T-cell (primary cell): ENCODE measurements at regions not wholly inside any gene's neighbourhood (a gene's known extent, or its start where the extent isn't known, plus 50 kb on each side); places are given as distances from the start of the nearest gene placed in this dataset.

Experiments
- ATAC-seq, 4 experiments: fragments of 200-7000 bp in 3 of 4; fragments of 150-1000 bp in 1 of 4; cut with Tn5 transposase; replicated peaks in 1 of 4; 1 replicate in 3 of 4; 2 replicates in 1 of 4; pipeline ENCODE4 v1.10.0; 2021; ENCODE audit warnings: moderate library complexity in 3 of 4, mild to moderate bottlenecking in 2 of 4, moderate number of reproducible peaks in 1 of 4
- CTCF ChIA-PET, 2 donors: fragments of 300-600 bp; sonication (Branson Sonifier 250); formaldehyde crosslinking; loops; one replicate each; lab custom pipeline; 2022; ENCODE audit warnings: antibody characterized with exemption in 2 of 2; lab: Charles Lee
- POLR2A ChIA-PET, 2 donors: fragments of 300-600 bp; sonication (Branson Sonifier 250); formaldehyde crosslinking; loops; one replicate each; lab custom pipeline; 2022; ENCODE audit warnings: antibody characterized with exemption in 2 of 2; lab: Charles Lee
- DNase-seq, 35 experiments: peaks; one replicate each; pipeline versions ENCODE4 v3.0.0 to v3.0.0-alpha.2; 2013 to 2023
- H3K27ac ChIP-seq: one replicate; pipeline ENCODE4 v1.5.1; 2013; ENCODE audit warnings: low read length
- H3K27me3 ChIP-seq, 2 experiments: replicated peaks in 1 of 2; 1 replicate in 1 of 2; 2 replicates in 1 of 2; pipeline versions ENCODE4 v1.6.1 to v1.7.0; 2013; ENCODE audit warnings: low read length in 1 of 2, mixed read lengths in 1 of 2; ENCODE audit not compliant: control insufficient read depth in 2 of 2, insufficient read depth in 2 of 2; ENCODE audit errors: extremely low read depth in 1 of 2
- H3K36me3 ChIP-seq, 2 donors: 1 replicate in 1 of 2; 2 replicates in 1 of 2; pipeline versions ENCODE4 v1.6.1 to v1.7.0; 2013; ENCODE audit warnings: low read length in 1 of 2; ENCODE audit not compliant: control insufficient read depth in 2 of 2, insufficient read depth in 1 of 2; ENCODE audit errors: extremely low read depth in 1 of 2
- H3K4me1 ChIP-seq, 2 experiments: 1 replicate in 1 of 2; 2 replicates in 1 of 2; pipeline versions ENCODE4 v1.6.1 to v1.7.0; 2013; ENCODE audit warnings: low read length in 2 of 2, mixed read lengths in 1 of 2; ENCODE audit not compliant: insufficient read depth in 2 of 2, control insufficient read depth in 1 of 2; ENCODE audit errors: extremely low read depth in 1 of 2
- H3K4me3 ChIP-seq, 2 donors: 1 replicate in 1 of 2; 2 replicates in 1 of 2; pipeline versions ENCODE4 v1.5.1 to v1.7.0; 2013; ENCODE audit warnings: mild to moderate bottlenecking in 2 of 2, low read length in 1 of 2, moderate library complexity in 1 of 2; ENCODE audit not compliant: control insufficient read depth in 1 of 2; ENCODE audit errors: extremely low read depth in 1 of 2
- H3K9me3 ChIP-seq: 2 replicates; pipeline ENCODE4 v1.7.0; 2013
- H3K27ac Mint-ChIP-seq, 2 donors: one replicate each; pipeline ENCODE4 v1.8.0; 2020 to 2021; ENCODE audit warnings: mild to moderate bottlenecking in 2 of 2, mixed read lengths in 2 of 2
- H3K27me3 Mint-ChIP-seq, 2 donors: one replicate each; pipeline ENCODE4 v1.8.0; 2021 to 2022; ENCODE audit warnings: mixed read lengths in 2 of 2
- H3K36me3 Mint-ChIP-seq: one replicate; pipeline ENCODE4 v1.8.0; 2021; ENCODE audit warnings: mixed read lengths
- H3K4me1 Mint-ChIP-seq, 3 donors: one replicate each; pipeline ENCODE4 v1.8.0; 2020 to 2022; ENCODE audit warnings: mixed read lengths in 3 of 3, mild to moderate bottlenecking in 1 of 3
- H3K4me3 Mint-ChIP-seq, 3 donors: one replicate each; pipeline ENCODE4 v1.8.0; 2020 to 2022; ENCODE audit warnings: mild to moderate bottlenecking in 3 of 3, mixed read lengths in 3 of 3, moderate library complexity in 3 of 3
- H3K9me3 Mint-ChIP-seq, 3 donors: one replicate each; pipeline ENCODE4 v1.8.0; 2020 to 2022; ENCODE audit warnings: mixed read lengths in 3 of 3
- WGBS: methylation state at CpG from one replicate; pipeline ENCODE4 v1.1.5; 2013; ENCODE audit warnings: missing lambda C conversion rate; ENCODE audit not compliant: insufficient coverage; 5-methylcytosine and 5-hydroxymethylcytosine counted together

DNA sequence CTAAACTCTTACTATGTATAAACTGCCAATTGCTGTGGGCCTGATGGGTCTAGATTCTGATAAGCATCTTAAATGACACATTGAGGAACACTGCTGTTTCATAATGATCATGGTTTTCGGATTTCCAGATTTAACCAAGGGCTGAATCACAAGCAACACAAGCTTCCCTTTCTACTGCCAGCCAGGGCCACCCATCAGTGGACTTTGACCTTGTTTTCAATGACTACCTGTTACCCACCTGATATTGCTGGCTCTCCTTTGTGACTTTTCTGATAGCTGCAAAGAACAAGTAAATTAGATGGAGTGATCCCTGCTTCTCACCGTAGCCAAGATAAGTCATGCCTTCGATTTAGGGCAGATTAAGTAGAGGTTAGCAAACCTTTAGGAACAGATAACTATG, 259.0 kb downstream of the PAX3 start:
- H3K27me3 ChIP-seq = no peaks in the 10 kb centered on the region
- no peaks in the 10 kb centered on the region for H3K36me3 Mint-ChIP-seq
- ChIA-PET POLR2A (no interaction called here), CTCF (interaction anchor here in 1 of 2 donors (0.6 kb wide), 1 partner anchor 551 kb away, joined by 4 read pairs; no protein-coding TSS in a partner anchor)
- no peak overlapping the region for H3K27ac Mint-ChIP-seq
- DNase-seq (no peak), ATAC-seq (no peak)
- H3K9me3 ChIP-seq = no peaks in the 10 kb centered on the region
- H3K4me3 ChIP-seq = no peak overlapping the region
- no peak overlapping the region for H3K27ac ChIP-seq
- no peaks in the 10 kb centered on the region for H3K36me3 ChIP-seq
- H3K27me3 Mint-ChIP-seq = no peaks in the 10 kb centered on the region
- no CpG with 5 or more reads among the region's 3 CpGs for WGBS
- H3K4me3 Mint-ChIP-seq = no peak overlapping the region
- no peaks in the 10 kb centered on the region for H3K9me3 Mint-ChIP-seq
- no peaks in the 10 kb centered on the region for H3K4me1 Mint-ChIP-seq
- no peaks in the 10 kb centered on the region for H3K4me1 ChIP-seq

DNA sequence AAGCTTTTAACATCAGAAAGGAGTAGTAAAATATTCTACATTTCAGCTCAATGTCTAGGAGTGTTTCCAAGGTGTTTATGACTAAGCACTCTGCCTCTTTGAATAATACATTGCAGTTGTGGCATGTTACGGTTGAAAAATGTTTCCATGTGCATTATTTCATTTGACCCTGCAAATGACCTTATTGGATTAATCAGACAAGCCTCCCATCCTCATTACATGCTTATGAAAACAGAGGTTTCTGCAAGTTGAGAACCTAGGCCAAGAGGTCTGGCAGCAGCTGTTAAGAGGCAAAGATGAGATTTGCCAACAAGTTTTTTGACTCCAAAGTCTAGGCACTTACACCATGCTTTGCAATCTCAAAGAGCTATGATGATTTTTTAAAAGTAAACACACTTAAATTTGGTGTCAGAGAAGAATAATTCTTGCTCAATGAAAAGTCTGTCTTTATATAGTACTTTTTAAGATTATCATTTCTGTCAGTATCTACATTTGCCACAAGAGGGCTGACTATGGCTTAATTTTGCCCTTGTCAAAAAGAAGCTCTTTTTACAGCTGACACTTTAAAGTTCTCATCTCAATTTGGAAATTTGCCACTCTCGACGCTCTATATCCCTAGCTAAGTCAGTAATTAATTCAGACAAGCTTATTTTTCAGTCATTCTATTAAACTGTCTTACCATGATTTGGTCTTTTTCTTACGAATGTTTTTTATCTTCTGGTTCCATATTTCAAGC, 260.6 kb downstream of the PAX3 start:
- Mint-ChIP-seq H3K27me3 (no peaks in the 10 kb centered on the region), H3K36me3 (no peaks in the 10 kb centered on the region), H3K27ac (no peak overlapping the region), H3K4me3 (no peak overlapping the region), H3K4me1 (no peaks in the 10 kb centered on the region), H3K9me3 (no peaks in the 10 kb centered on the region)
- H3K4me1 ChIP-seq = no peaks in the 10 kb centered on the region
- no peak overlapping the region for H3K27ac ChIP-seq
- ChIA-PET POLR2A (interaction anchor here in 1 of 2 donors (0.6 kb wide), 1 partner anchor 878 kb away, joined by 4 read pairs; no protein-coding TSS in a partner anchor), CTCF (interaction anchor here in 1 of 2 donors (0.6 kb wide), 1 partner anchor 1392 kb away, joined by 5 read pairs; no protein-coding TSS in a partner anchor)
- ATAC-seq = no peak
- no peaks in the 10 kb centered on the region for H3K36me3 ChIP-seq
- H3K9me3 ChIP-seq = no peaks in the 10 kb centered on the region
- no peaks in the 10 kb centered on the region for H3K27me3 ChIP-seq
- no peak for DNase-seq
- H3K4me3 ChIP-seq = no peak overlapping the region
- WGBS = 0% methylated on average over 2 of the region's 4 CpGs

DNA sequence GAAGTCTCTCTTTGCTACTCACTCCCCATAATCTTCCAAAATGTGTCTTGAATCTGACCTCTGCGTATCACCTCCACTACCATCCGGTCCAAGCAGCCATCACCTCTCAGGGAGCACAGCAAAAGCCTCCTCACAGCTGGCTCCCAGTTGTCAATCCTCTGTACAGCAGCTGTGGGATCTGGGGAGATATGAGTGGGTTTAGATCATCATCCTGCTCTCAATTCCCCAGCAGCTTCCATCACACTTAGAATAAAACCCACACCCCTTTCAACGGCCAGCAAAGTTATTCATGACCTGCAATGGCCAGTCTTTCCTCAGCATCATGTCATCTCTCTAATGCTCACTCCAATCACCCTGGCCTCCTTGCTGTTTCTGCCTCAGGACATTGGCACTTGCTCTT, 261.6 kb downstream of the PAX3 start:
- 75% methylated on average over 2 of the region's 3 CpGs for WGBS
- Mint-ChIP-seq H3K27me3 (no peaks in the 10 kb centered on the region), H3K27ac (no peak overlapping the region), H3K36me3 (no peaks in the 10 kb centered on the region), H3K4me1 (no peaks in the 10 kb centered on the region), H3K9me3 (no peaks in the 10 kb centered on the region), H3K4me3 (no peak overlapping the region)
- Histone ChIP-seq H3K4me3 (no peak overlapping the region), H3K9me3 (no peaks in the 10 kb centered on the region), H3K4me1 (no peaks in the 10 kb centered on the region), H3K27ac (no peak overlapping the region), H3K36me3 (no peaks in the 10 kb centered on the region), H3K27me3 (no peaks in the 10 kb centered on the region)
- ChIA-PET CTCF (no interaction called here), POLR2A (no interaction called here)
- DNase-seq (no peak), ATAC-seq (no peak)

DNA sequence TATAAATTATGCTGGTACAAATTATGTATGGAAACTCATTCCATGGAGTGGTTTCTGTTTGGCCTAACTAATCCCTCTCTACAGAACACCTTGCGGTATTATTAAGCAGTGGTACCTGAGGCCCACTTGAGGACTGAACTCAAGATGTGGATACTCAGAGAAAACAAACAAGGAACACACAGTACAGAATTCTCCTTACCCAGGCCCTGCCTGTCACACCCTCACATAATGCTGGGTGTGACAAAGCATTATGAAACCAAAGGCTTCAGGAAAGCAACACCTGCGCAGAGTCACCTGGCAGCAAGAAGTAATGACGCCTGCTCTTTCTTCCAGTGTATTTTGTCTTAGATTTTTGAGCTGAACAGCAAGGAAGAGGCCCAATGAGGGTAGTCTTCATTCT, 264.7 kb downstream of the PAX3 start:
- Mint-ChIP-seq H3K27ac (no peak overlapping the region), H3K9me3 (peaks cover 0 to 3% (median 0%) of the 10 kb centered on the region in 3 donors), H3K36me3 (no peaks in the 10 kb centered on the region), H3K4me3 (no peak overlapping the region), H3K4me1 (no peaks in the 10 kb centered on the region), H3K27me3 (no peaks in the 10 kb centered on the region)
- H3K36me3 ChIP-seq = no peaks in the 10 kb centered on the region
- no CpG with 5 or more reads among the region's 3 CpGs for WGBS
- no peak overlapping the region for H3K27ac ChIP-seq
- no peaks in the 10 kb centered on the region for H3K4me1 ChIP-seq
- ChIA-PET POLR2A (no interaction called here), CTCF (no interaction called here)
- no peak overlapping the region for H3K4me3 ChIP-seq
- no peaks in the 10 kb centered on the region for H3K27me3 ChIP-seq
- ATAC-seq = no peak
- H3K9me3 ChIP-seq = no peaks in the 10 kb centered on the region
- no peak for DNase-seq

DNA sequence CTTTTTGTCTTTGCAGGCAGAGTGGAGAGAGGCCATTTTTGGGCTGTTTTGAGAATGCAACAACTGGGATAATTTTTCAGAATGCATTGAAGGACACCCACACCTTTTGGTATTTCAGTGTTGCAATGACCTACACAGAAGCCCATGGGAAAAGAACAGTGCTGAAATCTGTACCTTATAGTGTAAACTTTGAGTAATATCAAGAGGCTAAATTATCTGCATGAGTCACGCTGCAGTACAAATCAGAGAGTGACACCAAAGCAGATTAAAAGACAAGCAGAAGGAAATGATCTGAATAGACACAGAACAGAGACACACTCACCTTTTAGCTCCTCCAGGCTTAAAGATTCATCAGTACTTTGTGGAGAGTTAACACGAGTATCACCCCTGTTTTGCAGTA, 265.3 kb downstream of the PAX3 start:
- H3K36me3 ChIP-seq = no peaks in the 10 kb centered on the region
- no peak overlapping the region for H3K4me3 ChIP-seq
- CTCF ChIA-PET = no interaction called here
- POLR2A ChIA-PET = no interaction called here
- WGBS = 60% methylated on average over 1 of the region's 2 CpGs
- no peaks in the 10 kb centered on the region for H3K4me1 Mint-ChIP-seq
- DNase-seq = no peak
- H3K27me3 Mint-ChIP-seq = no peaks in the 10 kb centered on the region
- H3K36me3 Mint-ChIP-seq = no peaks in the 10 kb centered on the region
- no peak overlapping the region for H3K27ac Mint-ChIP-seq
- no peak overlapping the region for H3K4me3 Mint-ChIP-seq
- no peaks in the 10 kb centered on the region for H3K27me3 ChIP-seq
- peaks cover 0 to 3% (median 0%) of the 10 kb centered on the region in 3 donors for H3K9me3 Mint-ChIP-seq
- no peaks in the 10 kb centered on the region for H3K4me1 ChIP-seq
- ATAC-seq = no peak
- no peak overlapping the region for H3K27ac ChIP-seq
- H3K9me3 ChIP-seq = no peaks in the 10 kb centered on the region

DNA sequence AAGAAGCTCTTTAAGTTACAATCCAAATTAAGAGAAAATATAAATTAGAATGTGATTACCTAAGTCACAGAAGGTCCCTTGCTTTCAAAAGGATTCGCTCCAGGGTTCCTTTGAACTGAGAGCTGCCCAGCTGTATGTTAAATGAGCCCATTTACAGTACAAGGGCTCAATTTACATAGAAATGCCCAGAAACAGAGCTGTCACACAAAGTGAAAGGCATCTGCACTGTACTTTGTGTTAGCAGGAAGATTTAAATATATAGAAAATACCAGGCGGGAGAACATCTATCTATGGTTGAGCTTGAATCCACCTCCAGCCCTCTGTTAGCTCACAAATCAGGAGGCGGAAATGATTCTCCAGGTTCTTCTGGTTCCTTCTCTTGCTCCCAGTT, 272.9 kb downstream of the PAX3 start:
- Histone ChIP-seq H3K27ac (no peak overlapping the region), H3K9me3 (no peaks in the 10 kb centered on the region), H3K4me3 (no peak overlapping the region), H3K27me3 (no peaks in the 10 kb centered on the region), H3K36me3 (no peaks in the 10 kb centered on the region), H3K4me1 (no peaks in the 10 kb centered on the region)
- no CpG with 5 or more reads among the region's 3 CpGs for WGBS
- Mint-ChIP-seq H3K27ac (no peak overlapping the region), H3K4me3 (no peak overlapping the region), H3K27me3 (peaks cover 0 to 5% of the 10 kb centered on the region in 2 donors), H3K36me3 (no peaks in the 10 kb centered on the region), H3K4me1 (peaks cover 0 to 7% (median 2%) of the 10 kb centered on the region in 3 donors), H3K9me3 (peaks cover 0 to 3% (median 0%) of the 10 kb centered on the region in 3 donors)
- CTCF ChIA-PET = interaction anchor here (0.6 to 1.0 kb wide), 3 partner anchors 10 to 1890 kb away, joined by 3 to 4 read pairs (median 4); no protein-coding TSS in a partner anchor
- POLR2A ChIA-PET = no interaction called here
- DNase-seq = no peak
- no peak for ATAC-seq
